ENCODE measurements at regions not wholly inside any gene's neighbourhood (a gene's known extent, or its start where the extent isn't known, plus 50 kb on each side); places are given as distances from the start of the nearest gene placed in this dataset.
A peak's percentile ranks its signal among the peaks of the same experiment; 100 is the strongest.
"Not testable (repeated sequence)": the region's sequence is repeated elsewhere in the genome, so short reads cannot be mapped to it uniquely, and the experiment has no call there.

GRCh38 chr4:188707036-188707435 is 567.8 kb downstream of the TRIML1 start:
- DNase-seq (ENCODE audit: low spot score in 2 of 2) (no peak), ATAC-seq (no peak)
- Mint-ChIP-seq H3K36me3 (no peaks in the 10 kb centered on the region), H3K27ac (no peak overlapping the region), H3K4me1 (no peaks in the 10 kb centered on the region), H3K4me3 (no peak overlapping the region), H3K9me3 (peaks cover 17% of the 10 kb centered on the region)

- no peak overlapping the region for H3K27ac Mint-ChIP-seq
- peaks cover 12% of the 10 kb centered on the region for H3K9me3 Mint-ChIP-seq
- no peaks in the 10 kb centered on the region for H3K36me3 Mint-ChIP-seq
- DNase-seq (ENCODE audit: low spot score in 2 of 2) (no peak), ATAC-seq (no peak)
- no peaks in the 10 kb centered on the region for H3K4me1 Mint-ChIP-seq
- no peak overlapping the region for H3K4me3 Mint-ChIP-seq
Measured at GRCh38 chr4:188714501-188714900, 575.3 kb downstream of the TRIML1 start.

GRCh38 chr4:188714907-188715306 is 575.7 kb downstream of the TRIML1 start:
- no peaks in the 10 kb centered on the region for H3K36me3 Mint-ChIP-seq

GRCh38 chr4:188717661-188718060 is 578.4 kb downstream of the TRIML1 start:
- DNase-seq (ENCODE audit: low spot score in 2 of 2) (no peak), ATAC-seq (no peak)
- peaks cover 21% of the 10 kb centered on the region for H3K9me3 Mint-ChIP-seq
- no peak overlapping the region for H3K27ac Mint-ChIP-seq
- H3K4me1 Mint-ChIP-seq: no peaks in the 10 kb centered on the region
- H3K36me3 Mint-ChIP-seq: no peaks in the 10 kb centered on the region
- H3K4me3 Mint-ChIP-seq: no peak overlapping the region

More at GRCh38 chr4:188714907-188715306, 575.7 kb downstream of the TRIML1 start:
- Mint-ChIP-seq H3K27ac (no peak overlapping the region), H3K4me3 (no peak overlapping the region), H3K9me3 (peaks cover 11% of the 10 kb centered on the region), H3K4me1 (no peaks in the 10 kb centered on the region)
- DNase-seq (ENCODE audit: low spot score in 2 of 2): no peak
- no peak for ATAC-seq

- Mint-ChIP-seq H3K27ac (no peak overlapping the region), H3K9me3 (peaks cover 18% of the 10 kb centered on the region), H3K4me1 (no peaks in the 10 kb centered on the region), H3K4me3 (no peak overlapping the region), H3K36me3 (no peaks in the 10 kb centered on the region)
- ATAC-seq (no peak), DNase-seq (ENCODE audit: low spot score in 2 of 2) (no peak)
Measured at GRCh38 chr4:188719794-188720193, 580.6 kb downstream of the TRIML1 start.

GRCh38 chr4:188722911-188723310 is 583.7 kb downstream of the TRIML1 start:
- DNase-seq (ENCODE audit: low spot score in 2 of 2) (no peak), ATAC-seq (no peak)
- H3K36me3 Mint-ChIP-seq: no peaks in the 10 kb centered on the region
- no peaks in the 10 kb centered on the region for H3K4me1 Mint-ChIP-seq
- H3K9me3 Mint-ChIP-seq: peaks cover 18% of the 10 kb centered on the region
- H3K4me3 Mint-ChIP-seq: no peak overlapping the region
- H3K27ac Mint-ChIP-seq: no peak overlapping the region

- Mint-ChIP-seq H3K27ac (no peak overlapping the region), H3K36me3 (no peaks in the 10 kb centered on the region), H3K9me3 (peaks cover 25% of the 10 kb centered on the region), H3K4me1 (no peaks in the 10 kb centered on the region), H3K4me3 (no peak overlapping the region)
- DNase-seq (ENCODE audit: low spot score in 2 of 2) (no peak), ATAC-seq (no peak)
Measured at GRCh38 chr4:188727746-188728145, 588.5 kb downstream of the TRIML1 start.

GRCh38 chr4:188728359-188728758 is 589.1 kb downstream of the TRIML1 start:
- Mint-ChIP-seq H3K36me3 (no peaks in the 10 kb centered on the region), H3K27ac (no peak overlapping the region), H3K4me1 (no peaks in the 10 kb centered on the region), H3K4me3 (no peak overlapping the region), H3K9me3 (peaks cover 25% of the 10 kb centered on the region)
- DNase-seq (ENCODE audit: low spot score in 2 of 2): no peak
- no peak for ATAC-seq

GRCh38 chr4:188732131-188732530 is 592.9 kb downstream of the TRIML1 start:
- no peak overlapping the region for H3K4me3 Mint-ChIP-seq
- H3K27ac Mint-ChIP-seq: no peak overlapping the region
- ATAC-seq (no peak), DNase-seq (ENCODE audit: low spot score in 2 of 2) (no peak)
- no peaks in the 10 kb centered on the region for H3K4me1 Mint-ChIP-seq
- H3K9me3 Mint-ChIP-seq: peaks cover 21% of the 10 kb centered on the region
- no peaks in the 10 kb centered on the region for H3K36me3 Mint-ChIP-seq

- Mint-ChIP-seq H3K27ac (no peak overlapping the region), H3K4me1 (no peaks in the 10 kb centered on the region), H3K4me3 (no peak overlapping the region), H3K9me3 (peaks cover 16% of the 10 kb centered on the region), H3K36me3 (no peaks in the 10 kb centered on the region)
- ATAC-seq (no peak), DNase-seq (ENCODE audit: low spot score in 2 of 2) (no peak)
Measured at GRCh38 chr4:188735082-188735481, 595.8 kb downstream of the TRIML1 start.

- Mint-ChIP-seq H3K36me3 (no peaks in the 10 kb centered on the region), H3K4me3 (no peak overlapping the region), H3K27ac (no peak overlapping the region), H3K4me1 (no peaks in the 10 kb centered on the region), H3K9me3 (peaks cover 5% of the 10 kb centered on the region)
- no peak for DNase-seq (ENCODE audit: low spot score in 2 of 2)
- ATAC-seq: no peak
Measured at GRCh38 chr4:188737251-188738002, 598.2 kb downstream of the TRIML1 start.

- H3K9me3 Mint-ChIP-seq; DNase-seq (ENCODE audit: low spot score in 2 of 2); H3K4me1 Mint-ChIP-seq; H3K36me3 Mint-ChIP-seq; H3K27ac Mint-ChIP-seq; ATAC-seq; H3K4me3 Mint-ChIP-seq: not testable (repeated sequence)
Measured at GRCh38 chr4:188738290-188738689, 599.0 kb downstream of the TRIML1 start.

GRCh38 chr4:188740172-188740571 is 600.9 kb downstream of the TRIML1 start:
- not testable (repeated sequence) for DNase-seq (ENCODE audit: low spot score in 2 of 2); H3K4me1 Mint-ChIP-seq; H3K4me3 Mint-ChIP-seq; H3K36me3 Mint-ChIP-seq; H3K27ac Mint-ChIP-seq; ATAC-seq
- H3K9me3 Mint-ChIP-seq: peaks cover 11% of the 10 kb centered on the region

GRCh38 chr4:188740791-188741190 is 601.5 kb downstream of the TRIML1 start:
- not testable (repeated sequence) for H3K4me3 Mint-ChIP-seq; H3K27ac Mint-ChIP-seq; ATAC-seq; H3K4me1 Mint-ChIP-seq; DNase-seq (ENCODE audit: low spot score in 2 of 2); H3K36me3 Mint-ChIP-seq
- peaks cover 10% of the 10 kb centered on the region for H3K9me3 Mint-ChIP-seq

- peak; percentile 16 for ATAC-seq
- Mint-ChIP-seq H3K4me3 (no peak overlapping the region), H3K9me3 (peaks cover 28% of the 10 kb centered on the region), H3K4me1 (no peaks in the 10 kb centered on the region), H3K27ac (no peak overlapping the region), H3K36me3 (no peaks in the 10 kb centered on the region)
- DNase-seq (ENCODE audit: low spot score in 2 of 2): no peak
Measured at GRCh38 chr4:188754372-188755002, 615.2 kb downstream of the TRIML1 start.

GRCh38 chr4:188767496-188767895 is 628.3 kb downstream of the TRIML1 start:
- H3K9me3 Mint-ChIP-seq: peaks cover 34% of the 10 kb centered on the region
- no peak overlapping the region for H3K27ac Mint-ChIP-seq
- no peaks in the 10 kb centered on the region for H3K4me1 Mint-ChIP-seq
- H3K4me3 Mint-ChIP-seq: no peak overlapping the region
- no peak for DNase-seq (ENCODE audit: low spot score in 2 of 2)
- ATAC-seq: no peak
- H3K36me3 Mint-ChIP-seq: no peaks in the 10 kb centered on the region

Data from stimulated activated effector memory CD8-positive, alpha-beta T cell treated with anti-CD3 and anti-CD28 coated beads, Interleukin-12 subunit alpha, Interleukin-12 subunit beta, amount 100 ng/mL, for 72 hours (primary cell).